HFF-Myc (cell line): ENCODE measurements at regions not wholly inside any gene's neighbourhood (a gene's known extent, or its start where the extent isn't known, plus 50 kb on each side); places are given as distances from the start of the nearest gene placed in this dataset.

Source experiments
- DNase-seq: peaks from one replicate; pipeline ENCODE4 v3.0.0-alpha.2; 2011; ENCODE audit warnings: low read depth; ENCODE audit errors: extremely low read depth
- H3K4me3 ChIP-seq: replicated peaks from 2 replicates; pipeline ENCODE4 v1.5.1; 2011; ENCODE audit warnings: low read depth, mild to moderate bottlenecking, control low read depth, low read length
- TF ChIP-seq, protein P1 (sequence below): IDR thresholded peaks from 2 replicates; pipeline ENCODE4 v1.5.1; 2012; ENCODE audit warnings: mild to moderate bottlenecking, low read depth, low read length, control low read depth; ENCODE audit errors: missing control alignments

DNA sequence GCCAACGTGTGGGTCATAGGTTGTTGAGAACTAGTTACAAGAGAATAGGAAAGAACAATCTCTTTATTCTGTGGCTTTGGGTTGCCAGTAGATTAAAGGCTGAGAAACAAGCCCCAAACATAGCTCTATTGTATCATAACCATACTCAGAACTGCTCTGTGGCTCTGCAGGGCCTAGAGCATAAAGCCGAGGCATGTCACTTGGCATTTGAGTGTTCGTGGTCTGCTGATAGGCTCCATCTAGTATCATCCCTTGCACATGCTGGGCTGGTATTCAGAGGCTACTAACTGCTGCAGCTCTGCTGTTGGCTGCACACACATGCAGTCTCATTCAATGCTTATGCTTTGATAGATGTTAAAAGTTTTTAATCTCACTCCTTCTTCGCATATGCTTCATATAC lies 157.9 kb downstream of the OGFRL1 start:
- H3K4me3 ChIP-seq = no peak overlapping the region
- TF ChIP-seq, protein P1, sequence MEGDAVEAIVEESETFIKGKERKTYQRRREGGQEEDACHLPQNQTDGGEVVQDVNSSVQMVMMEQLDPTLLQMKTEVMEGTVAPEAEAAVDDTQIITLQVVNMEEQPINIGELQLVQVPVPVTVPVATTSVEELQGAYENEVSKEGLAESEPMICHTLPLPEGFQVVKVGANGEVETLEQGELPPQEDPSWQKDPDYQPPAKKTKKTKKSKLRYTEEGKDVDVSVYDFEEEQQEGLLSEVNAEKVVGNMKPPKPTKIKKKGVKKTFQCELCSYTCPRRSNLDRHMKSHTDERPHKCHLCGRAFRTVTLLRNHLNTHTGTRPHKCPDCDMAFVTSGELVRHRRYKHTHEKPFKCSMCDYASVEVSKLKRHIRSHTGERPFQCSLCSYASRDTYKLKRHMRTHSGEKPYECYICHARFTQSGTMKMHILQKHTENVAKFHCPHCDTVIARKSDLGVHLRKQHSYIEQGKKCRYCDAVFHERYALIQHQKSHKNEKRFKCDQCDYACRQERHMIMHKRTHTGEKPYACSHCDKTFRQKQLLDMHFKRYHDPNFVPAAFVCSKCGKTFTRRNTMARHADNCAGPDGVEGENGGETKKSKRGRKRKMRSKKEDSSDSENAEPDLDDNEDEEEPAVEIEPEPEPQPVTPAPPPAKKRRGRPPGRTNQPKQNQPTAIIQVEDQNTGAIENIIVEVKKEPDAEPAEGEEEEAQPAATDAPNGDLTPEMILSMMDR = no peak
- no peak for DNase-seq

- no peak overlapping the region for H3K4me3 ChIP-seq
- TF ChIP-seq, protein P1 = no peak
- no peak for DNase-seq
Observed at GRCh38 chr6:71452697-71453370, 164.2 kb downstream of the OGFRL1 start.

- no peak overlapping the region for H3K4me3 ChIP-seq
- TF ChIP-seq, protein P1 = no peak
- no peak for DNase-seq
Observed at GRCh38 chr6:71453371-71453706, 164.7 kb downstream of the OGFRL1 start.

GRCh38 chr6:71454056-71454455 lies 165.4 kb downstream of the OGFRL1 start:
- no peak overlapping the region for H3K4me3 ChIP-seq
- DNase-seq = no peak
- TF ChIP-seq, protein P1 = no peak

- H3K4me3 ChIP-seq = no peak overlapping the region
- DNase-seq = no peak
- TF ChIP-seq, protein P1 = no peak
Observed at GRCh38 chr6:71457929-71458328, 169.3 kb downstream of the OGFRL1 start.

DNA sequence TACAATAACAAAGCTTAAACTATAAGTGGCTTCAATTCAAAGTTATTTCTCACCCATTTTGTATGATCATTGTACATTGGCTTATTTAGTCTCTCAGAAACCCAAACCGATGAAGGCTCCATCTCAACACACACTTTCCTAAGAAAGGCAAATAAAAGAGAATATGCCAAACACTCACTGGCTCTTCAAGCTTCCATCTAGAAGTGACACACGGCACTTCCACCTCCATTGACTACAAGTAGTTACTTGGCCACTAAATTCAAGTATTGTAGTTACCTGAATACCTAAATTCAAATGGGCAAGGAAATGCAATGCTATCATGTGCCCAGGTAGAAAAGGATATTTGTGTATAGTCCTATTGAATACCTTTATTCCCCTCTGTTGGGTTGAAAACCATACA lies 170.6 kb downstream of the OGFRL1 start:
- H3K4me3 ChIP-seq = no peak overlapping the region
- no peak for DNase-seq
- TF ChIP-seq, protein P1 = no peak

- TF ChIP-seq, protein P1 = no peak
- no peak overlapping the region for H3K4me3 ChIP-seq
- no peak for DNase-seq
Observed at GRCh38 chr6:71460933-71461332, 172.3 kb downstream of the OGFRL1 start.
